B cell (primary cell): ENCODE measurements at regions not wholly inside any gene's neighbourhood (a gene's known extent, or its start where the extent isn't known, plus 50 kb on each side); places are given as distances from the start of the nearest gene placed in this dataset.

Source experiments
- CTCF ChIP-seq: fragments of 200-600 bp; IDR thresholded peaks from one replicate; pipeline ENCODE4 v1.8.0; 2022; ENCODE audit warnings: antibody characterized with exemption, mild to moderate bottlenecking
- EZH2 ChIP-seq: IDR thresholded peaks from 2 replicates; pipeline ENCODE4 v1.6.1; 2012; ENCODE audit warnings: borderline replicate concordance, low read depth, mild to moderate bottlenecking, moderate library complexity, low read length; ENCODE audit not compliant: insufficient read depth, poor library complexity, severe bottlenecking

GRCh38 chr12:116629480-116629879 is 70.3 kb downstream of the MAP1LC3B2 start:
- TF ChIP-seq CTCF, result no peak
- no peak for TF ChIP-seq EZH2
